SK-N-MC (cell line): ENCODE measurements at regions not wholly inside any gene's neighbourhood (a gene's known extent, or its start where the extent isn't known, plus 50 kb on each side); places are given as distances from the start of the nearest gene placed in this dataset.
"Not testable (repeated sequence)": the region's sequence is repeated elsewhere in the genome, so short reads cannot be mapped to it uniquely, and the experiment has no call there.

ENCODE experiments used
- DNase-seq: peaks from one replicate; pipeline ENCODE4 v3.0.0-alpha.2; 2011; ENCODE audit warnings: low read depth, low spot score
- H3K27ac ChIP-seq: fragments of 200-600 bp; sonication (generic); 2 replicates; pipeline ENCODE4 v1.5.1; 2016; ENCODE audit warnings: mixed run types
- H3K36me3 ChIP-seq: fragments of 200-600 bp; sonication (generic); 2 replicates; pipeline ENCODE4 v1.6.1; 2017; ENCODE audit warnings: antibody characterized with exemption, low read length, mixed read lengths; ENCODE audit not compliant: insufficient read depth
- H3K4me3 ChIP-seq: fragments of 200-600 bp; sonication (generic); 2 replicates; pipeline ENCODE4 v1.5.1; 2016
- H3K9ac ChIP-seq: fragments of 200-600 bp; sonication (generic); 2 replicates; pipeline ENCODE4 v1.8.0; 2017; ENCODE audit warnings: mixed run types, mixed read lengths; ENCODE audit not compliant: insufficient read length
- H3K9me3 ChIP-seq: fragments of 200-600 bp; sonication (generic); 2 replicates; pipeline ENCODE4 v1.6.1; 2017; ENCODE audit warnings: low read depth, mild to moderate bottlenecking, antibody characterized with exemption, low read length, moderate library complexity, mixed read lengths
- EZH2 ChIP-seq: fragments of 200-600 bp; sonication (generic); IDR thresholded peaks from one replicate; pipeline ENCODE4 v1.6.1; 2017; ENCODE audit warnings: antibody characterized with exemption
- FOXP2 ChIP-seq: optimal IDR thresholded peaks from 2 replicates; pipeline ENCODE3; 2011; ENCODE audit warnings: mild to moderate bottlenecking, moderate library complexity; ENCODE audit not compliant: insufficient read depth; ENCODE audit errors: extremely low read length, control extremely low read depth
- POLR2AphosphoS5 ChIP-seq: IDR thresholded peaks from 2 replicates; pipeline ENCODE4 v1.6.1; 2012; ENCODE audit warnings: mild to moderate bottlenecking, low read depth, low read length, borderline replicate concordance

- TF ChIP-seq FOXP2 = no peak
- TF ChIP-seq POLR2AphosphoS5 = no peak
- TF ChIP-seq EZH2 = no peak
- H3K9me3 ChIP-seq = no peaks in the 10 kb centered on the region
- no peak overlapping the region for H3K4me3 ChIP-seq
- no peaks in the 10 kb centered on the region for H3K36me3 ChIP-seq
- no peak overlapping the region for H3K27ac ChIP-seq
- no peak for DNase-seq
- H3K9ac ChIP-seq = no peak overlapping the region
These were observed 129.3 kb upstream of the PHYHIPL start for GRCh38 chr10:59047180-59047579.

- Histone ChIP-seq H3K36me3 (no peaks in the 10 kb centered on the region), H3K9ac (no peak overlapping the region), H3K4me3 (no peak overlapping the region), H3K27ac (no peak overlapping the region), H3K9me3 (no peaks in the 10 kb centered on the region)
- DNase-seq = no peak
- TF ChIP-seq FOXP2 (no peak), EZH2 (no peak), POLR2AphosphoS5 (no peak)
These were observed 128.4 kb upstream of the PHYHIPL start for GRCh38 chr10:59047957-59048618.

GRCh38 chr10:59053502-59053901 is 122.9 kb upstream of the PHYHIPL start:
- not testable (repeated sequence) for H3K36me3 ChIP-seq, H3K9ac ChIP-seq, H3K9me3 ChIP-seq, H3K4me3 ChIP-seq, H3K27ac ChIP-seq, DNase-seq

- TF ChIP-seq POLR2AphosphoS5 = no peak
- TF ChIP-seq EZH2 = no peak
- TF ChIP-seq FOXP2 = no peak
- Histone ChIP-seq H3K36me3 (no peaks in the 10 kb centered on the region), H3K27ac (no peak overlapping the region), H3K9me3 (no peaks in the 10 kb centered on the region), H3K4me3 (no peak overlapping the region), H3K9ac (no peak overlapping the region)
- DNase-seq = no peak
These were observed 121.4 kb upstream of the PHYHIPL start for GRCh38 chr10:59055045-59055444.

- H3K9ac ChIP-seq = no peak overlapping the region
- no peaks in the 10 kb centered on the region for H3K36me3 ChIP-seq
- no peak for DNase-seq
- no peak overlapping the region for H3K27ac ChIP-seq
- H3K4me3 ChIP-seq = no peak overlapping the region
- H3K9me3 ChIP-seq = no peaks in the 10 kb centered on the region
- TF ChIP-seq FOXP2 (no peak), EZH2 (no peak), POLR2AphosphoS5 (no peak)
These were observed 119.1 kb upstream of the PHYHIPL start for GRCh38 chr10:59057345-59057744.

GRCh38 chr10:59060852-59061251 is 115.6 kb upstream of the PHYHIPL start:
- Histone ChIP-seq H3K36me3 (no peaks in the 10 kb centered on the region), H3K9me3 (no peaks in the 10 kb centered on the region), H3K9ac (no peak overlapping the region), H3K27ac (no peak overlapping the region), H3K4me3 (no peak overlapping the region)
- no peak for DNase-seq
- TF ChIP-seq EZH2 = no peak
- TF ChIP-seq FOXP2 = no peak
- no peak for TF ChIP-seq POLR2AphosphoS5

- no peak for TF ChIP-seq POLR2AphosphoS5
- TF ChIP-seq FOXP2 = no peak
- TF ChIP-seq EZH2 = no peak
- H3K4me3 ChIP-seq = no peak overlapping the region
- H3K27ac ChIP-seq = no peak overlapping the region
- no peak overlapping the region for H3K9ac ChIP-seq
- no peaks in the 10 kb centered on the region for H3K9me3 ChIP-seq
- H3K36me3 ChIP-seq = no peaks in the 10 kb centered on the region
- DNase-seq = no peak
These were observed 113.0 kb upstream of the PHYHIPL start for GRCh38 chr10:59063491-59063890.

GRCh38 chr10:59064080-59064692 is 112.3 kb upstream of the PHYHIPL start:
- H3K4me3 ChIP-seq = no peak overlapping the region
- no peak overlapping the region for H3K9ac ChIP-seq
- TF ChIP-seq FOXP2 = no peak
- TF ChIP-seq POLR2AphosphoS5 = no peak
- TF ChIP-seq EZH2 = no peak
- no peaks in the 10 kb centered on the region for H3K9me3 ChIP-seq
- no peak for DNase-seq
- no peaks in the 10 kb centered on the region for H3K36me3 ChIP-seq
- H3K27ac ChIP-seq = no peak overlapping the region
